HG03378 (cell line): ENCODE measurements at regions not wholly inside any gene's neighbourhood (a gene's known extent, or its start where the extent isn't known, plus 50 kb on each side); places are given as distances from the start of the nearest gene placed in this dataset.
A peak's percentile ranks its signal among the peaks of the same experiment; 100 is the strongest.

Source experiments
- ATAC-seq: cut with Tn5 transposase; IDR thresholded peaks from one replicate; pipeline ENCODE4 v1.9.1; 2021; ENCODE audit warnings: mild to moderate bottlenecking, moderate library complexity; ENCODE audit not compliant: unreplicated experiment

GRCh38 chr20:47406849-47407682 is 50.6 kb upstream of the ZMYND8 start:
- ATAC-seq, result no peak

DNA sequence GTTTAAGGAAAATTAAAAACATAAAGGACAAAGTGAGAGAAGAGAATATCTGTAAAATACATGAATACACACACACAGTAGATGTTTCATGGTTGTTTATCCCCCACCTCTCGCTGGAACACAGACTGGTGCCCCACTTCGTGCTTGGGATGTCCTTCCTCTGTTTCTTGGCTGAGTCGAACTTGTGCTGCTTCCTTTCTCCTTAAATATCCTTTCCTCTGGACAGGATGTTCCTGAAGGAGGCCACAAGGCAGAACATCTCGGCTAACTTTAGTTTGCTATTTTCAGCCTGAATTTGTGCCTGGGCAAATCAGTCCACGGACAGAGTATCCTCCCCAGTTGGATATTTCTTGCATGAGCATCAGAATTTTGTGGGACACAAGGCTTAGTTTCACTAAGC is 54.7 kb upstream of the ZMYND8 start:
- ATAC-seq, result no peak

DNA sequence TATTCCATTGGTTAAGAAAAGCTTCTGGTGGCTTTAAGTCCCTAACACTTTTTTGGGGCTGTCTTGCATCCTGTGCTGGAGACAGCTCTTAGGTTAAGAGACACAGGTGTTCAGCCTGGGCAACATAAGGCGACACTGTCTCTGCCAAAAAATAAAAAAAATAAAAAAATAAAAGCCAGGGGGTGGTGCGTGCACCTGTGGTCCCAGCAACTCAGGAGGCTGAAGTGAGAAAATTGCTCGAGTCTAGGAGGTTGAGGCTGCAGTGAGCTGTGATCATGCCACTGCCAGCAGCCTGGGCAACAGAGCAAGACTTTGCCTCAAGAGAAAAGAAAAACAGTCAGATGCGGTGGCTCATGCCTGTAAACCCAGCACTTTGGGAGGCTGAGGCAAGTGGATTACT is 55.6 kb upstream of the ZMYND8 start:
- no peak for ATAC-seq

DNA sequence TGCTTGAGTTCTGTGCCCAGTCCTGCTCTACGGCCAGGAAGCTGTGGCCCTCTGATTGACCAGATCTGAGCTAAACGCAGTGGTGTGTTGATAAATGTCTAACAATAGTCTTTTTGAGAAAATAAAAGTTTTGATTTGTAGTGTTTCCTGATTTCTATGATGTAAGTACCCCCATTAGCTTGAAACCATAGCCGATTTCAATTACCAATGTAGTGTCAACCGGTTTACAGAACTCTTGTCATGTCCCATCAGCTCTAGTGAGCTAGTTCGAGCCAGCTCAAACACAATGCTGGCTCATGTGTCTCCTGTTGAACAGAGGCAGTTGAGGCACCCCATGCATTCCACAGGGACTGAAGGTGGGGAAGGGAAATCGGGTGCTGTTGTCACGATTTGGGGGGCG is 56.7 kb upstream of the ZMYND8 start:
- no peak for ATAC-seq

DNA sequence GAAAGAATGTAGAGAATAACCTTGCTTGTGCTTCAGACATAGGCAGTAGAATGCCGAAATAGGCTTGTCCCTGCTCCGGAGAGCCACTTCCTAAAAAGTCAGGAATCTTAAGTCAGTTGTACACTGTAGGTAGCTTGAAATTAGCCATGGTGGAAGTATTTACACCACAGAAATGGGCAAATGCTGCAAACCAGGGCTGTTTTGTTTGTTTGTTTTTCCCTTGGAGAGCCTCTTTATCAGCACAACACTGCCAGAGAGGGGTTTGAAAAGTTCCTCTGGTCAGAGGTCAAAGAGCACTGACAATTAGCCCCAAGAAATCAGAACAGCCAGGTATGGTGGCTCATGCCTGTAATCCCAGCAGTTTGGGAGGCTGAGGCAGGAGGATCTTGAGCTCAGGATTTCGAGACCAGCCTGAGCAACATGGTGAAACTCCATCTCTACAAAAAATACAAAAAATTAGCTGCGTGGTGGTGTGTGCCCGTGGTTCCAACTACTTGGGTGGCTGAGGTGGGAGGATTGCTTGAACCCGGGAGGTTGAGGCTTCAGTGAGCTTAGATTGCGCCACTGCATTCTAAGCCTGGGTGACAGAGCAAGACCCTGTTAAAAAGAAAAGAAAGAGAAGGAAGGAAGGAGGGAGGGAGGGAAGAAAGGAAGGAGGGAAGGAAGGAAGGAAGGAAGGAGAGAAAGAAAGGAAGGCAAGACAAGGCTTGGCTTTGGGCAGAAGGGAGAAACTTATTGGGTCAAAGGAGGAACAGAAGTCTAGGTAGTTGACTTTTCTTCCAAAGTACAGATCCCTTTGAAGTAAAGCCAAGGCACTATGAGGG is 61.0 kb upstream of the ZMYND8 start:
- no peak for ATAC-seq

- no peak for ATAC-seq
These were observed 61.7 kb upstream of the ZMYND8 start for GRCh38 chr20:47418069-47418757.

DNA sequence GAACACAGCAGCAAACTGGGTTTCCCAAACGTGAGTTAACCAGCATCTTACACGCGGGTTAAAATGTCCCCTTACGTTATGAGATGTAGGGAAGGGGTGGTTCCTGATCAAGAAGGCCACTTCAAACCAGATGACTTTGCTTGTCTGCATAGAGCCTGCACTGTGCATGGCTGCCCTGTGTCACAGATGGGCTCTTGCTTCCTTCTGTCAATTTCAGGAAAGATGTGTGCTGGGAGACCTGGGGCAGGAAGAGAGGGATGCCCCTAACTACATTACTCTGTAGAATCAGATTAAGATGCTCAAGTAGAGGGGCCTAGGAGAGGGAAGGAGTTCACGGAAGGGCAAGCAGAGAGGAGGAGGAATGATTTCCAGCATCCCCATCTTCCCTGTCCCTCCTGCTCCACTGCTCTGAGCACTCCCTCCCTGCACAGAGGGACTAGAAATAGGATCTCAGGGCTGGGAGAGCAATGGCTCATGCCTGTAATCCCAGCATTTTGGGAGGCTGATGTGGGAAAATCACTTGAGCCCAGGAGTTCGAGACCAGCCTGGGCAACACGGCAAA is 63.5 kb upstream of the ZMYND8 start:
- no peak for ATAC-seq

GRCh38 chr20:47421076-47421475 is 64.6 kb upstream of the ZMYND8 start:
- ATAC-seq, result no peak

- ATAC-seq, result no peak
These were observed 67.1 kb upstream of the ZMYND8 start for GRCh38 chr20:47423586-47423985.

DNA sequence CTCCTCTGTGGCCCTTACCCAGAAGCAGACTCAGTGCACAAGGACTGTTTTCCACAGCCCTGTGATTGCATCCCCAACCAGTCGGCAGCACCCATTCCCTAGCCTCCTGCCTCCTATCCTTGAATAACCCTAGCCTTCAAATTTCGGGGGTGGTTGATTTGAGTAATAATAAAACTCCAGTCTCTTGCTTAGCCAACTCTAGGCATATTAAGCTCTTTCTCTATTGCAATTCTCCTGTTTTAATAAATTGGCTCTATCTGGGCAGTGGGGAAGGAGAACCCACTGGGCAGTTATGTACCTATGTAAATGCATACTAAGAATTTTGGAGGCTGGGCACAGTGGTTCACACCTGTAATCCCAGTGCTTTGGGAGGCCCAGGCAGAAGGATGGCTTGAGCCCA is 70.6 kb upstream of the ZMYND8 start:
- ATAC-seq, result no peak

DNA sequence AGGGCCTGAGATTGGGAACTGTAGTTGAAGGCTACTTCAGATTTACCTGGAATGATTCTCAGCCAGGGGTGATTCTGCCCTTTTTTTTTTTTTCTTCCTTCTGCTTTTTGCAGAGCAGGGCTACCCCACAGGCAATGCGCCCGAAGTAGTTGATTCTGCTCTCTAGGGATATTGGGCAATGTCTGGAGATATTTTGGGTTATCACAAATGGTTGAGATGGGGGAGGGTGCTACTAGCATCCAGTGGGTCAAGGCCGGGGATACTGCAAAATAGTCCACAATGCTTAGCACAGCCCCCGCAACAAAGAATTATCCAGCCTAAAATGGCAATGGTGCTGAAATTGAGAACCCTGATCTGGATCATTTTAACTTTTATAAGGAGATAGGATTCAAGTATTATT is 71.2 kb upstream of the ZMYND8 start:
- ATAC-seq, result no peak

- ATAC-seq, result no peak
These were observed 71.7 kb upstream of the ZMYND8 start for GRCh38 chr20:47428164-47428563.

- ATAC-seq, result no peak
These were observed 72.4 kb upstream of the ZMYND8 start for GRCh38 chr20:47428851-47429336.

GRCh38 chr20:47429409-47429808 is 72.3 kb upstream of the NCOA3 start:
- ATAC-seq, result no peak

DNA sequence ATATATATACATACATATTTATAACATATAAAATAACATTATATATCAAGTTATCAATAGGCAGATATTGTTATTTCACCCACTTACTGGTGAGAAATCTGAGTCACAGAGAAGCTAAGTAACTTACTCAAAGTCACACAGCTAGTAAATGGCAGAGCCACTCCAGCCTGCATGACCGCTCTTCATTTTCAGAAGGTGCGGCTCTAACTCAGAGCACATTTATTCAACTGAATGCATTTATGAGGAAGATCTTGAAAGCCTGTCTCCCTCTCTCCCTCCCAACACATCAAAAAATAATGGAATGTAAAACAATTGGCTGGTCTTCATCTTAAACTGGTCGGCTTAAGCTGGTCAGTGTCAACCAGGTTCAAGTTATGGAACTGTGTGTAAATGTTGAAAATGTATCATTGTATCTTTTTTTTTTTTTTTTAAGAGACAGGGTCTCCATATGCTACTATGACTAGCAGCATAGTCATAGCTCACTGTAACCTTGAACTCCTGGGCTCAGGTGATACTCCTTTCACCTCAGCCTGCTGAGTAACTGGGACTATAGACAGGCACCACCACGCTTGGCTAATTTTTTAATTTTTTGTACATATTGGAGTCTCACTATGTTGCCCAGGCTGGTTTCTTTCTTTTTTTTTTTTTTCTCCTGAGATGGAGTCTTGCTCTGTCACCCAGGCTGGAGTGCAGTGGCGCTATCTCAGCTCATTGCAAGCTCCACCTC is 70.7 kb upstream of the NCOA3 start:
- no peak for ATAC-seq

GRCh38 chr20:47432834-47433210 is 68.9 kb upstream of the NCOA3 start:
- no peak for ATAC-seq

DNA sequence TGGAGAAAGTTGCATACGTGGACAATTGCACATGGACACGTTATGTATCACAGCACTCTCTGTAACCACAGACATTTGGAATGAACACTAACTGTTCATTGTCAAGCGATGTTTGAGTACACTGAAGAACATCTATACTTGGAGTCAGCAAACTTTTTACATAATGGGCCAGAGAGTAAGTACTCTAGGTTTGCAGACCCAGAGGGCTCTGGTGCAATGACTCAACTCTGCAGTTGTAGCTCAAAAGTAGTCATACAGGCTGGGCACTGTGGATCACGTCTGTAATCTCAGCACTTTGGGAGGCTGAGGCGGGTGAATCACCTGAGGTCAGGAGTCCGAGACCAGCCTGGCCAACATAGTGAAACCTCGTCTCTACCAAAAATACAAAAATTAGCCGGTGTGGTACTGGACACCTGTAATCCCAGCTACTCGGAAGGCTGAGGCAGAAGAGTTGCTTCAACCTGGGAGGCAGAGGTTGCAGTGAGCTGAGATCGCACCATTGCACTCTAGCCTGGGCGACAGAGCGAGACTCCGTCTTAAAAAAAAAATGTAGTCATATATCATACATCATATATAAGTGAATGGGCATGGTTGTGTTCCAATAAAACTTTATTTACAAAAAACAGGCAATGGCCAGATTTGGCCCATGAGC is 67.4 kb upstream of the NCOA3 start:
- peak; percentile 39 for ATAC-seq

- peak; percentile 53 for ATAC-seq
These were observed 63.0 kb upstream of the NCOA3 start for GRCh38 chr20:47438464-47439381.
